ENCODE measurements at regions not wholly inside any gene's neighbourhood (a gene's known extent, or its start where the extent isn't known, plus 50 kb on each side); places are given as distances from the start of the nearest gene placed in this dataset.

DNA sequence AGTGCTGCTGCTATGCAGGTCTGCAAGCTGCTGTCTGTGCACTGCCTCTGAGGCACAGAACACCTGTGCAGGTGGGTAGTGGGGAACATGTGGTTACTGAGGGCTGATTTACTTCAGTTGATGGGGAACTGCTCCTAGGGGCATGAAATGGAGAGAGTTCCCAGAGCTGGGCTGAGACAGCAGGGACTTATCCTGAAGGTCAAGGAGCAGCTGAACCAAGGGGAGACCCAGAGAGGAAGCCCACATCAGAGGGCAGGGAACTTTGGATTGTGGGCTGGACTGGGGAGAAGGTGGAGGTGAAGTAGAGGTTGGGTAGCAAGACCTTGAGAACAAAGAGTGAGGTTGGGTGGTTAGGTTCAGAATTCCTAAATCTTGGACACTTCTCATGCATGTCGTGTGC is 311.9 kb downstream of the AACS start:
- no peak overlapping the region for H3K18ac ChIP-seq (ENCODE audit: extremely low read depth, low read length)
- H2AK5ac ChIP-seq (ENCODE audit: low read depth, low read length): no peak overlapping the region
- no peak overlapping the region for H3K4ac ChIP-seq (replicated peaks; ENCODE audit: insufficient read length, low read depth, low read length)
- H2BK20ac ChIP-seq (ENCODE audit: low read length): no peak overlapping the region
- H2AFZ ChIP-seq (ENCODE audit: low read length): no peak overlapping the region
- no peak overlapping the region for H4K91ac ChIP-seq (replicated peaks; ENCODE audit: insufficient read length, low read length)
- H3K9ac ChIP-seq (replicated peaks in 1 of 4; ENCODE audit: extremely low read depth in 1 of 4, low read depth in 3 of 4, low read length in 3 of 4): no peak overlapping the region
- CTCF ChIA-PET (ENCODE audit: partially characterized antibody): interaction anchor here (0.7 to 1.5 kb wide), 4 partner anchors 13 to 169 kb away, joined by 3 to 4 read pairs (median 3); no protein-coding TSS in a partner anchor
- no peak overlapping the region for H2BK5ac ChIP-seq (ENCODE audit: low read depth, low read length)
- no peaks in the 10 kb centered on the region; a peak in 1 of 4 replicates for H3K79me2 ChIP-seq (ENCODE audit: control insufficient read depth in 1 of 2, insufficient read depth in 2 of 2, low read length in 2 of 2)
- H3K27ac ChIP-seq (ENCODE audit: low read depth, low read length): no peak overlapping the region
- H3K4me3 ChIP-seq (ENCODE audit: extremely low read depth in 1 of 4, insufficient read depth in 2 of 4, low read depth in 3 of 4, low read length in 4 of 4): no peak overlapping the region
- 92% methylated on average over 1 of the region's 1 CpG; no CpG with 5 or more reads in 1 of the 2 experiments for WGBS, 2 experiments (ENCODE audit: extremely low coverage in 1 of 2, insufficient coverage in 1 of 2, insufficient read length in 1 of 2, insufficient replicate concordance in 2 of 2, low coverage in 1 of 2, low lambda C conversion rate in 2 of 2, missing lambda C conversion rate in 1 of 2)
- no peaks in the 10 kb centered on the region for H3K4me1 ChIP-seq (replicated peaks in 1 of 4; ENCODE audit: control insufficient read depth in 3 of 4, insufficient read depth in 4 of 4, low read length in 3 of 4)
- H3K56ac ChIP-seq (replicated peaks; ENCODE audit: insufficient read length, low read depth, low read length): no peak overlapping the region
- H3K4me2 ChIP-seq (ENCODE audit: insufficient read depth in 1 of 2, low read depth in 2 of 2, low read length in 2 of 2): no peak overlapping the region
- H3K79me1 ChIP-seq (ENCODE audit: low read depth, low read length): no peaks in the 10 kb centered on the region; the same call in 1 of the 2 replicates
- TF ChIP-seq GTF2F1 (IDR thresholded peaks at IDR 0.05; ENCODE audit: borderline replicate concordance, low read depth, low read length): no peak
- no peak for TF ChIP-seq EZH2 (IDR thresholded peaks at IDR 0.05; ENCODE audit: low read depth, low read length, severe bottlenecking)
- TF ChIP-seq CREB1 (IDR thresholded peaks at IDR 0.05): no peak
- POLR2A ChIA-PET (ENCODE audit: partially characterized antibody): no interaction called here
- no peak overlapping the region for H3K14ac ChIP-seq (ENCODE audit: insufficient read length)
- FAIRE-seq: no peak
- no peaks in the 10 kb centered on the region for H3K27me3 ChIP-seq (replicated peaks in 1 of 4; ENCODE audit: control insufficient read depth in 3 of 4, extremely low read depth in 1 of 4, insufficient read depth in 3 of 4, low read length in 3 of 4)
- no peak overlapping the region for H3K23ac ChIP-seq (ENCODE audit: insufficient read length)
- H3K23me2 ChIP-seq (ENCODE audit: low read depth, low read length): no peaks in the 10 kb centered on the region; the same call in 1 of the 2 replicates
- H4K5ac ChIP-seq (ENCODE audit: insufficient read length, low read depth, low read length): no peak overlapping the region
- H2BK15ac ChIP-seq (ENCODE audit: low read length): no peak overlapping the region
- no peaks in the 10 kb centered on the region for H3K9me3 ChIP-seq (ENCODE audit: insufficient read depth in 2 of 2, low read depth in 1 of 2, low read length in 1 of 2)
- H4K20me1 ChIP-seq (replicated peaks in 1 of 2; ENCODE audit: control insufficient read depth in 1 of 2, insufficient read depth in 2 of 2, low read length in 2 of 2): peaks cover 0 to 7% of the 10 kb centered on the region in 2 experiments
- DNase-seq (ENCODE audit: low read depth in 1 of 2, low spot score in 2 of 2): no peak
- H2BK12ac ChIP-seq (ENCODE audit: low read depth, low read length): no peak overlapping the region
- H2BK120ac ChIP-seq (replicated peaks; ENCODE audit: low read depth, low read length): no peak overlapping the region
- H3K36me3 ChIP-seq (ENCODE audit: control insufficient read depth in 2 of 4, insufficient read depth in 4 of 4, low read length in 3 of 4): no peaks in the 10 kb centered on the region; a peak in 3 of 8 replicates
- no peak overlapping the region for H4K8ac ChIP-seq (ENCODE audit: extremely low read depth, insufficient read depth, low read length)
